ENCODE measurements at regions not wholly inside any gene's neighbourhood (a gene's known extent, or its start where the extent isn't known, plus 50 kb on each side); places are given as distances from the start of the nearest gene placed in this dataset.

GRCh38 chr6:170096191-170096802 is 194.6 kb downstream of the DLL1 start:
- H3K4me1 ChIP-seq (ENCODE audit: low read depth): peaks cover 26% of the 10 kb centered on the region
- H3K36me3 ChIP-seq: no peaks in the 10 kb centered on the region
- H3K4me3 ChIP-seq: no peak overlapping the region
- H3K9me3 ChIP-seq (ENCODE audit: low read depth): no peaks in the 10 kb centered on the region
- H3K27me3 ChIP-seq: no peaks in the 10 kb centered on the region
- no peak for DNase-seq (ENCODE audit: low read depth in 1 of 2, low spot score in 1 of 2)
- TF ChIP-seq CTCF (IDR thresholded peaks at IDR 0.05; ENCODE audit: low read depth, low read length): no peak
- peak overlapping the region; percentile 87 for H3K27ac ChIP-seq

GRCh38 chr6:170095273-170095981 is 195.5 kb downstream of the DLL1 start:
- TF ChIP-seq CTCF (IDR thresholded peaks at IDR 0.05; ENCODE audit: low read depth, low read length): no peak
- peaks cover 26% of the 10 kb centered on the region for H3K4me1 ChIP-seq (ENCODE audit: low read depth)
- no peaks in the 10 kb centered on the region for H3K36me3 ChIP-seq
- peak overlapping the region; percentile 87 for H3K27ac ChIP-seq
- no peak overlapping the region for H3K4me3 ChIP-seq
- no peaks in the 10 kb centered on the region for H3K9me3 ChIP-seq (ENCODE audit: low read depth)
- H3K27me3 ChIP-seq: no peaks in the 10 kb centered on the region
- DNase-seq (ENCODE audit: low read depth in 1 of 2, low spot score in 1 of 2): no peak

- H3K4me3 ChIP-seq: no peak overlapping the region
- H3K27ac ChIP-seq: no peak overlapping the region
- H3K9me3 ChIP-seq (ENCODE audit: low read depth): no peaks in the 10 kb centered on the region
- no peak for TF ChIP-seq CTCF (IDR thresholded peaks at IDR 0.05; ENCODE audit: low read depth, low read length)
- DNase-seq (ENCODE audit: low read depth in 1 of 2, low spot score in 1 of 2): no peak
- H3K36me3 ChIP-seq: no peaks in the 10 kb centered on the region
- peaks cover 26% of the 10 kb centered on the region for H3K4me1 ChIP-seq (ENCODE audit: low read depth)
- H3K27me3 ChIP-seq: no peaks in the 10 kb centered on the region
Observed at GRCh38 chr6:170094686-170095272, 196.1 kb downstream of the DLL1 start.

GRCh38 chr6:170093658-170094596 is 197.0 kb downstream of the DLL1 start:
- DNase-seq (ENCODE audit: low read depth in 1 of 2, low spot score in 1 of 2): no peak
- no peaks in the 10 kb centered on the region for H3K27me3 ChIP-seq

More at GRCh38 chr6:170093658-170094596, 197.0 kb downstream of the DLL1 start:
- no peak for TF ChIP-seq CTCF (IDR thresholded peaks at IDR 0.05; ENCODE audit: low read depth, low read length)
- Histone ChIP-seq H3K9me3 (ENCODE audit: low read depth) (no peaks in the 10 kb centered on the region), H3K27ac (no peak overlapping the region), H3K36me3 (no peaks in the 10 kb centered on the region), H3K4me1 (ENCODE audit: low read depth) (peaks cover 26% of the 10 kb centered on the region), H3K4me3 (no peak overlapping the region)
